HFF-Myc (cell line): ENCODE measurements at regions not wholly inside any gene's neighbourhood (a gene's known extent, or its start where the extent isn't known, plus 50 kb on each side); places are given as distances from the start of the nearest gene placed in this dataset.
A peak's percentile ranks its signal among the peaks of the same experiment; 100 is the strongest.

ENCODE experiments used
- DNase-seq: peaks from one replicate; pipeline ENCODE4 v3.0.0-alpha.2; 2011; ENCODE audit warnings: low read depth; ENCODE audit errors: extremely low read depth
- H3K4me3 ChIP-seq: replicated peaks from 2 replicates; pipeline ENCODE4 v1.5.1; 2011; ENCODE audit warnings: low read depth, mild to moderate bottlenecking, control low read depth, low read length
- CTCF ChIP-seq: IDR thresholded peaks from 2 replicates; pipeline ENCODE4 v1.5.1; 2012; ENCODE audit warnings: mild to moderate bottlenecking, low read depth, low read length, control low read depth; ENCODE audit errors: missing control alignments

GRCh38 chr20:4303136-4303535 lies 54.0 kb upstream of the ADRA1D start:
- no peak overlapping the region for H3K4me3 ChIP-seq
- TF ChIP-seq CTCF, result no peak
- no peak for DNase-seq

- no peak for DNase-seq
- no peak overlapping the region for H3K4me3 ChIP-seq
- no peak for TF ChIP-seq CTCF
These were observed 51.8 kb upstream of the ADRA1D start for GRCh38 chr20:4300921-4301320.

GRCh38 chr20:4300401-4300800 lies 51.3 kb upstream of the ADRA1D start:
- no peak for TF ChIP-seq CTCF
- DNase-seq, result no peak
- H3K4me3 ChIP-seq, result no peak overlapping the region

- DNase-seq, result peak; percentile 29
- H3K4me3 ChIP-seq, result no peak overlapping the region
- no peak for TF ChIP-seq CTCF
These were observed 50.7 kb upstream of the ADRA1D start for GRCh38 chr20:4299773-4300172.

GRCh38 chr20:4299216-4299615 lies 50.1 kb upstream of the ADRA1D start:
- DNase-seq, result no peak
- TF ChIP-seq CTCF, result no peak
- no peak overlapping the region for H3K4me3 ChIP-seq
